OCI-LY3 (cell line): ENCODE measurements at regions not wholly inside any gene's neighbourhood (a gene's known extent, or its start where the extent isn't known, plus 50 kb on each side); places are given as distances from the start of the nearest gene placed in this dataset.

Experiments used
- EZH2phosphoT487 ChIP-seq: fragments of 200-600 bp; shearing (Covaris generic); IDR thresholded peaks from 2 replicates; pipeline ENCODE4 v1.6.1; 2018; ENCODE audit warnings: antibody characterized with exemption, mixed run types, low read depth
- TF ChIP-seq, protein P1 (sequence below): fragments of 200-600, 300-600 bp; sonication (generic); IDR thresholded peaks from 2 replicates; pipeline ENCODE4 v1.5.1; 2014; ENCODE audit warnings: antibody characterized with exemption, low read length, low read depth

- TF ChIP-seq, protein P1, sequence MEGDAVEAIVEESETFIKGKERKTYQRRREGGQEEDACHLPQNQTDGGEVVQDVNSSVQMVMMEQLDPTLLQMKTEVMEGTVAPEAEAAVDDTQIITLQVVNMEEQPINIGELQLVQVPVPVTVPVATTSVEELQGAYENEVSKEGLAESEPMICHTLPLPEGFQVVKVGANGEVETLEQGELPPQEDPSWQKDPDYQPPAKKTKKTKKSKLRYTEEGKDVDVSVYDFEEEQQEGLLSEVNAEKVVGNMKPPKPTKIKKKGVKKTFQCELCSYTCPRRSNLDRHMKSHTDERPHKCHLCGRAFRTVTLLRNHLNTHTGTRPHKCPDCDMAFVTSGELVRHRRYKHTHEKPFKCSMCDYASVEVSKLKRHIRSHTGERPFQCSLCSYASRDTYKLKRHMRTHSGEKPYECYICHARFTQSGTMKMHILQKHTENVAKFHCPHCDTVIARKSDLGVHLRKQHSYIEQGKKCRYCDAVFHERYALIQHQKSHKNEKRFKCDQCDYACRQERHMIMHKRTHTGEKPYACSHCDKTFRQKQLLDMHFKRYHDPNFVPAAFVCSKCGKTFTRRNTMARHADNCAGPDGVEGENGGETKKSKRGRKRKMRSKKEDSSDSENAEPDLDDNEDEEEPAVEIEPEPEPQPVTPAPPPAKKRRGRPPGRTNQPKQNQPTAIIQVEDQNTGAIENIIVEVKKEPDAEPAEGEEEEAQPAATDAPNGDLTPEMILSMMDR, result no peak
- TF ChIP-seq EZH2phosphoT487, result no peak
These were observed 96.8 kb downstream of the PDGFA start for GRCh38 chr7:422886-423225.
